NCI-H69 (cell line): ENCODE measurements at regions not wholly inside any gene's neighbourhood (a gene's known extent, or its start where the extent isn't known, plus 50 kb on each side); places are given as distances from the start of the nearest gene placed in this dataset.

Experiments used
- DNase-seq: peaks from one replicate; lab custom pipeline; 2025; lab: John Stamatoyannopoulos, UW

GRCh38 chr18:73313476-73313875 is 445.7 kb upstream of the NETO1 start:
- DNase-seq, result peak; percentile 45

- peak; percentile 96 for DNase-seq
Observed at GRCh38 chr18:73296686-73297085, 428.9 kb upstream of the NETO1 start.

GRCh38 chr18:73292156-73292555 is 424.4 kb upstream of the NETO1 start:
- no peak for DNase-seq

GRCh38 chr18:73288813-73289212 is 421.0 kb upstream of the NETO1 start:
- peak; percentile 76 for DNase-seq

- peak; percentile 97 for DNase-seq
Observed at GRCh38 chr18:73286584-73286983, 418.8 kb upstream of the NETO1 start.

- no peak for DNase-seq
Observed at GRCh38 chr18:73283788-73284187, 416.0 kb upstream of the NETO1 start.

- DNase-seq, result peak; percentile 52
Observed at GRCh38 chr18:73283032-73283431, 415.2 kb upstream of the NETO1 start.

GRCh38 chr18:73279498-73279897 is 411.7 kb upstream of the NETO1 start:
- DNase-seq, result peak; percentile 69

GRCh38 chr18:73274812-73275621 is 407.2 kb upstream of the NETO1 start:
- DNase-seq, result no peak

GRCh38 chr18:73270920-73271634 is 403.3 kb upstream of the NETO1 start:
- peak; percentile 98 for DNase-seq

- no peak for DNase-seq
Observed at GRCh38 chr18:73264562-73264921, 396.8 kb upstream of the NETO1 start.

- DNase-seq, result no peak
Observed at GRCh38 chr18:73261923-73262322, 394.1 kb upstream of the NETO1 start.

GRCh38 chr18:73261243-73261642 is 393.5 kb upstream of the NETO1 start:
- peak; percentile 24 for DNase-seq

GRCh38 chr18:73258375-73259087 is 390.7 kb upstream of the NETO1 start:
- peak; percentile 90 for DNase-seq

- DNase-seq, result peak; percentile 39
Observed at GRCh38 chr18:73254564-73254963, 386.8 kb upstream of the NETO1 start.

GRCh38 chr18:73249030-73249429 is 381.2 kb upstream of the NETO1 start:
- DNase-seq, result no peak

GRCh38 chr18:73246763-73247162 is 379.0 kb upstream of the NETO1 start:
- no peak for DNase-seq

GRCh38 chr18:73245345-73245744 is 377.6 kb upstream of the NETO1 start:
- peak; percentile 42 for DNase-seq

GRCh38 chr18:73244401-73244800 is 376.6 kb upstream of the NETO1 start:
- DNase-seq, result no peak

GRCh38 chr18:73240899-73241298 is 373.1 kb upstream of the NETO1 start:
- no peak for DNase-seq

GRCh38 chr18:73235921-73236320 is 368.1 kb upstream of the NETO1 start:
- no peak for DNase-seq

- DNase-seq, result no peak
Observed at GRCh38 chr18:73235491-73235890, 367.7 kb upstream of the NETO1 start.

GRCh38 chr18:73232933-73233332 is 365.1 kb upstream of the NETO1 start:
- DNase-seq, result no peak
